Prostate gland (tissue), 2 donors: ENCODE measurements at regions not wholly inside any gene's neighbourhood (a gene's known extent, or its start where the extent isn't known, plus 50 kb on each side); places are given as distances from the start of the nearest gene placed in this dataset.

Experiments
- CTCF ChIP-seq, 4 experiments: fragments of 200-600 bp in 2 of 4; fragments of 450-650 bp in 2 of 4; sonication (generic) in 2 of 4; IDR thresholded peaks; 1 replicate in 3 of 4; 2 replicates in 1 of 4; pipeline ENCODE4 v1.5.1; 2016 to 2019; ENCODE audit warnings: antibody characterized with exemption in 4 of 4, mild to moderate bottlenecking in 2 of 4, moderate library complexity in 2 of 4
- POLR2A ChIP-seq: fragments of 450-650 bp; IDR thresholded peaks from one replicate; pipeline ENCODE4 v1.6.1; 2016; ENCODE audit warnings: antibody characterized with exemption, mild to moderate bottlenecking
- POLR2AphosphoS5 ChIP-seq: sonication (generic); formaldehyde crosslinking; IDR thresholded peaks from one replicate; pipeline ENCODE4 v1.6.1; 2017; ENCODE audit warnings: antibody characterized with exemption

- no peak for TF ChIP-seq POLR2AphosphoS5
- TF ChIP-seq CTCF (IDR thresholded peaks at IDR 0.05): no peak
- no peak for TF ChIP-seq POLR2A
Measured at GRCh38 chr10:109676703-109677102, 246.6 kb downstream of the XPNPEP1 start.
